Neuronal stem cell (in vitro differentiated cells): ENCODE measurements at regions not wholly inside any gene's neighbourhood (a gene's known extent, or its start where the extent isn't known, plus 50 kb on each side); places are given as distances from the start of the nearest gene placed in this dataset.

Source experiments
- DNase-seq: peaks from one replicate; pipeline ENCODE4 v3.0.0-alpha.2; 2013; ENCODE audit warnings: low spot score
- H2AFZ ChIP-seq: one replicate; pipeline ENCODE4 v1.6.1; 2013; ENCODE audit warnings: mild to moderate bottlenecking, low read length, inconsistent platforms
- H2AK5ac ChIP-seq: 2 replicates; pipeline ENCODE4 v1.6.1; 2013; ENCODE audit warnings: low read depth, mild to moderate bottlenecking, inconsistent platforms, low read length, moderate library complexity, mixed read lengths
- H2BK120ac ChIP-seq: 2 replicates; pipeline ENCODE4 v1.6.1; 2013; ENCODE audit warnings: low read depth, mild to moderate bottlenecking, inconsistent platforms, low read length, moderate library complexity, mixed read lengths
- H2BK12ac ChIP-seq: one replicate; pipeline ENCODE4 v1.6.1; 2013; ENCODE audit warnings: low read length, inconsistent platforms
- H2BK15ac ChIP-seq: 2 replicates; pipeline ENCODE4 v1.6.1; 2013; ENCODE audit warnings: mild to moderate bottlenecking, low read length, inconsistent platforms, mixed read lengths
- H2BK5ac ChIP-seq: one replicate; pipeline ENCODE4 v1.6.1; 2013; ENCODE audit warnings: inconsistent platforms, mild to moderate bottlenecking, low read length, moderate library complexity
- H3K14ac ChIP-seq: one replicate; pipeline ENCODE4 v1.6.1; 2013; ENCODE audit warnings: low read length, inconsistent platforms
- H3K18ac ChIP-seq: 2 replicates; pipeline ENCODE4 v1.6.1; 2013; ENCODE audit warnings: low read length, inconsistent platforms
- H3K23ac ChIP-seq: 2 replicates; pipeline ENCODE4 v1.6.1; 2013; ENCODE audit warnings: low read depth, mild to moderate bottlenecking, mixed read lengths, low read length, inconsistent platforms; ENCODE audit not compliant: poor library complexity
- H3K27ac ChIP-seq: replicated peaks from 3 replicates; pipeline ENCODE4 v1.5.1; 2013; ENCODE audit warnings: low read length, inconsistent platforms
- H3K27me3 ChIP-seq, 3 experiments: 2 replicates each; pipeline ENCODE4 v1.6.1; 2013; ENCODE audit warnings: low read length in 3 of 3, mild to moderate bottlenecking in 2 of 3, inconsistent platforms in 1 of 3, low read depth in 1 of 3, mixed read lengths in 1 of 3, moderate library complexity in 1 of 3; ENCODE audit not compliant: control insufficient read depth in 3 of 3, insufficient read depth in 3 of 3
- H3K36me3 ChIP-seq, 2 donors: replicated peaks in 1 of 2; 2 replicates each; pipeline ENCODE4 v1.6.1; 2013; ENCODE audit warnings: low read length in 2 of 2; ENCODE audit not compliant: control insufficient read depth in 2 of 2, insufficient read depth in 2 of 2
- H3K4ac ChIP-seq: 2 replicates; pipeline ENCODE4 v1.6.1; 2013; ENCODE audit warnings: inconsistent platforms, mild to moderate bottlenecking, low read length, moderate library complexity
- H3K4me1 ChIP-seq, 2 donors: 1 replicate in 1 of 2; 2 replicates in 1 of 2; pipeline ENCODE4 v1.6.1; 2013; ENCODE audit warnings: low read length in 2 of 2, low read depth in 1 of 2; ENCODE audit not compliant: control insufficient read depth in 2 of 2, insufficient read depth in 1 of 2
- H3K4me2 ChIP-seq: one replicate; pipeline ENCODE4 v1.6.1; 2013; ENCODE audit warnings: mild to moderate bottlenecking, low read length, inconsistent platforms; ENCODE audit not compliant: insufficient read depth, poor library complexity, severe bottlenecking
- H3K4me3 ChIP-seq, 2 donors: 2 replicates each; pipeline ENCODE4 v1.5.1; 2013; ENCODE audit warnings: low read length in 2 of 2, mild to moderate bottlenecking in 2 of 2, inconsistent platforms in 1 of 2, moderate library complexity in 1 of 2
- H3K79me1 ChIP-seq: one replicate; pipeline ENCODE4 v1.6.1; 2013; ENCODE audit warnings: low read depth, mild to moderate bottlenecking, inconsistent platforms, low read length, moderate library complexity
- H3K9ac ChIP-seq: one replicate; pipeline ENCODE4 v1.6.1; 2013; ENCODE audit warnings: mild to moderate bottlenecking, low read depth, low read length, inconsistent platforms; ENCODE audit not compliant: poor library complexity
- H3K9me3 ChIP-seq, 2 donors: replicated peaks in 1 of 2; 2 replicates each; pipeline versions ENCODE3 to v1.6.1; 2013; ENCODE audit warnings: low read length in 2 of 2, mild to moderate bottlenecking in 2 of 2, inconsistent platforms in 1 of 2, low read depth in 1 of 2, mixed read lengths in 1 of 2, moderate library complexity in 1 of 2; ENCODE audit not compliant: control insufficient read depth in 2 of 2, insufficient read depth in 1 of 2
- H4K8ac ChIP-seq: one replicate; pipeline ENCODE4 v1.6.1; 2013; ENCODE audit warnings: low read depth, mild to moderate bottlenecking, inconsistent platforms, low read length, moderate library complexity
- H4K91ac ChIP-seq: one replicate; pipeline ENCODE4 v1.6.1; 2013; ENCODE audit warnings: low read length, low read depth, mild to moderate bottlenecking, inconsistent platforms; ENCODE audit not compliant: poor library complexity
- WGBS, 2 donors: extraction: QIAGEN DNeasy Blood & Tissue Kit; methylation state at CpG; one replicate each; pipeline ENCODE4 v1.1.7; 2013; ENCODE audit warnings: missing lambda C conversion rate in 2 of 2, mixed read lengths in 1 of 2; ENCODE audit not compliant: insufficient read length in 2 of 2, insufficient replicate concordance in 1 of 2; ENCODE audit errors: extremely low coverage in 2 of 2; 5-methylcytosine and 5-hydroxymethylcytosine counted together

GRCh38 chr11:28964811-28965210 is 856.6 kb downstream of the METTL15 start:
- Histone ChIP-seq H3K23ac (no peak overlapping the region), H4K8ac (no peak overlapping the region), H3K27ac (no peak overlapping the region), H2AK5ac (no peak overlapping the region), H3K18ac (no peak overlapping the region), H2BK120ac (no peak overlapping the region), H3K4me2 (no peak overlapping the region), H3K9me3 (no peaks in the 10 kb centered on the region), H3K36me3 (no peaks in the 10 kb centered on the region), H3K4ac (no peak overlapping the region), H2BK5ac (no peak overlapping the region), H2BK12ac (no peak overlapping the region), H2AFZ (no peak overlapping the region), H3K14ac (no peak overlapping the region), H3K4me1 (no peaks in the 10 kb centered on the region), H3K27me3 (no peaks in the 10 kb centered on the region), H3K79me1 (no peaks in the 10 kb centered on the region), H4K91ac (no peak overlapping the region), H3K4me3 (no peak overlapping the region), H3K9ac (no peak overlapping the region), H2BK15ac (no peak overlapping the region)
- no CpG with 5 or more reads among the region's 1 CpG for WGBS, 2 donors
- no peak for DNase-seq

DNA sequence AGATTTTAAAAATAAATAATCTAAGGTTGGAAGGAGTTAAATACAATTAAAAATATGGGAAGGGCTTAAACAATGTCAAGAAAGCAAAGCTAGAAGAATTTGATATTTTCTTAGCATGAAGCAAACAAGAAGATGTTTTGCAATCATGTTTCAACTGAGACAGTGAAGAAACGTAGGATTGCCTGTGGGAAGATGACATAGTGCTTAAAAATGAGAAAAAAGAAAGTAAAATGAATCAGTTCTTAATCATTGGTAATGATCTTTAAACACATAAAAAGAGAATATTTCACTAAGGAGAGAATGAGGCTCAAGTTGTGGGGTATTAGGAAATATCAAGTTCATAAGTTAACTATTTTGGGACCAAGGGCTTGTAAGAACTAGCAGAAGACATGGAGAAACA is 855.0 kb downstream of the METTL15 start:
- Histone ChIP-seq H4K91ac (no peak overlapping the region), H3K27me3 (no peaks in the 10 kb centered on the region), H2AK5ac (no peak overlapping the region), H3K18ac (no peak overlapping the region), H3K4me3 (no peak overlapping the region), H3K14ac (no peak overlapping the region), H2BK15ac (no peak overlapping the region), H2BK120ac (no peak overlapping the region), H3K36me3 (no peaks in the 10 kb centered on the region), H4K8ac (no peak overlapping the region), H3K23ac (no peak overlapping the region), H3K79me1 (no peaks in the 10 kb centered on the region), H2BK12ac (no peak overlapping the region), H3K9me3 (no peaks in the 10 kb centered on the region), H2AFZ (no peak overlapping the region), H3K4ac (no peak overlapping the region), H3K4me1 (no peaks in the 10 kb centered on the region), H2BK5ac (no peak overlapping the region), H3K4me2 (no peak overlapping the region), H3K9ac (no peak overlapping the region), H3K27ac (no peak overlapping the region)
- WGBS, 2 donors: no CpG with 5 or more reads among the region's 1 CpG
- no peak for DNase-seq

- no peak overlapping the region for H3K9ac ChIP-seq
- no peak overlapping the region for H4K8ac ChIP-seq
- H2AFZ ChIP-seq: no peak overlapping the region
- H3K4me1 ChIP-seq: no peaks in the 10 kb centered on the region
- no peak overlapping the region for H3K4ac ChIP-seq
- H3K9me3 ChIP-seq: no peaks in the 10 kb centered on the region
- WGBS, 2 donors: no CpG with 5 or more reads among the region's 5 CpGs
- no peak overlapping the region for H2BK15ac ChIP-seq
- H2BK5ac ChIP-seq: no peak overlapping the region
- no peak overlapping the region for H3K23ac ChIP-seq
- no peak overlapping the region for H3K27ac ChIP-seq
- no peak overlapping the region for H3K14ac ChIP-seq
- no peaks in the 10 kb centered on the region for H3K36me3 ChIP-seq
- no peak overlapping the region for H3K4me3 ChIP-seq
- H4K91ac ChIP-seq: no peak overlapping the region
- no peak overlapping the region for H2BK120ac ChIP-seq
- no peak overlapping the region for H3K18ac ChIP-seq
- no peak overlapping the region for H3K4me2 ChIP-seq
- no peak for DNase-seq
- no peak overlapping the region for H2BK12ac ChIP-seq
- H3K79me1 ChIP-seq: no peaks in the 10 kb centered on the region
- no peaks in the 10 kb centered on the region for H3K27me3 ChIP-seq
- H2AK5ac ChIP-seq: no peak overlapping the region
These were observed 854.3 kb downstream of the METTL15 start for GRCh38 chr11:28962502-28962901.

DNA sequence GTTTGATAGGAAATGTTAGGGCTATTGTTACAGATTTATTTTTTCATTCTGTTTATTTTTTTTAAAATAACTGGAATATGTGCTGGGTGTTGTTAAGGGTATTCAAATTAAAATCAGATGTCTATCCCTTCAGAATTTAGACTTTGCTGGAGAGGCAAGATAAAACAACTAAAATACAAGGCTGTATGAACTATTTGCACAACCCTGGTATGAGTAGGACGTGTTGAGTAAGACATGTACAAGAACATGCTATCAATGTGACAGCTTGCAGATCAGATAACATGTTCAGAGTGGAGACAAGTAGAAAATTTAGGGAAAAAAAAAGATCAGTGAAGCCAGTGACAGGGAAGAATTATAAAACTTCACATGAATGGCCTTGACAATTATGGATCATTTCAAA is 853.5 kb downstream of the METTL15 start:
- no peak overlapping the region for H2BK120ac ChIP-seq
- H3K27me3 ChIP-seq: no peaks in the 10 kb centered on the region
- H2BK5ac ChIP-seq: no peak overlapping the region
- no peak overlapping the region for H2AK5ac ChIP-seq
- H4K91ac ChIP-seq: no peak overlapping the region
- H3K9ac ChIP-seq: no peak overlapping the region
- no peak overlapping the region for H2BK15ac ChIP-seq
- no peak for DNase-seq
- H3K4me1 ChIP-seq: no peaks in the 10 kb centered on the region
- no peak overlapping the region for H3K4me2 ChIP-seq
- H3K14ac ChIP-seq: no peak overlapping the region
- H3K9me3 ChIP-seq: no peaks in the 10 kb centered on the region
- no peak overlapping the region for H3K4me3 ChIP-seq
- no peak overlapping the region for H2BK12ac ChIP-seq
- H3K23ac ChIP-seq: no peak overlapping the region
- no peak overlapping the region for H4K8ac ChIP-seq
- H3K18ac ChIP-seq: no peak overlapping the region
- H3K4ac ChIP-seq: no peak overlapping the region
- H3K79me1 ChIP-seq: no peaks in the 10 kb centered on the region
- no peak overlapping the region for H2AFZ ChIP-seq
- no CpG with 5 or more reads among the region's 1 CpG for WGBS, 2 donors
- H3K27ac ChIP-seq: no peak overlapping the region
- H3K36me3 ChIP-seq: no peaks in the 10 kb centered on the region
